GM12891 (cell line): ENCODE measurements at regions not wholly inside any gene's neighbourhood (a gene's known extent, or its start where the extent isn't known, plus 50 kb on each side); places are given as distances from the start of the nearest gene placed in this dataset.

Experiments used
- DNase-seq: peaks from one replicate; pipeline ENCODE4 v3.0.0; 2011; ENCODE audit warnings: low spot score; ENCODE audit not compliant: insufficient read length
- FAIRE-seq: peaks from 2 replicates; lab custom pipeline; 2011; peaks lifted over from hg19 to GRCh38; lab: Jason Lieb, UNC
- PAX5 ChIP-seq: IDR thresholded peaks from 2 replicates; pipeline ENCODE4 v1.6.1; 2011; ENCODE audit warnings: low read length, moderate library complexity, mild to moderate bottlenecking; ENCODE audit not compliant: insufficient read depth, severe bottlenecking
- POLR2A ChIP-seq: IDR thresholded peaks from 2 replicates; pipeline ENCODE4 v1.6.1; 2011; ENCODE audit warnings: low read depth, low read length, control low read depth
- POLR2AphosphoS5 ChIP-seq: IDR thresholded peaks from 2 replicates; pipeline ENCODE4 v1.6.1; 2011; ENCODE audit warnings: low read depth, low read length, control low read depth
- POU2F2 ChIP-seq: IDR thresholded peaks from 2 replicates; pipeline ENCODE4 v1.6.1; 2011; ENCODE audit warnings: low read depth, mild to moderate bottlenecking, control low read depth, low read length, moderate library complexity
- SPI1 ChIP-seq: IDR thresholded peaks from 2 replicates; pipeline ENCODE4 v1.6.1; 2011; ENCODE audit warnings: low read depth, low read length, control low read depth
- TAF1 ChIP-seq: IDR thresholded peaks from 2 replicates; pipeline ENCODE4 v1.6.1; 2011; ENCODE audit warnings: low read depth, low read length, control low read depth

DNA sequence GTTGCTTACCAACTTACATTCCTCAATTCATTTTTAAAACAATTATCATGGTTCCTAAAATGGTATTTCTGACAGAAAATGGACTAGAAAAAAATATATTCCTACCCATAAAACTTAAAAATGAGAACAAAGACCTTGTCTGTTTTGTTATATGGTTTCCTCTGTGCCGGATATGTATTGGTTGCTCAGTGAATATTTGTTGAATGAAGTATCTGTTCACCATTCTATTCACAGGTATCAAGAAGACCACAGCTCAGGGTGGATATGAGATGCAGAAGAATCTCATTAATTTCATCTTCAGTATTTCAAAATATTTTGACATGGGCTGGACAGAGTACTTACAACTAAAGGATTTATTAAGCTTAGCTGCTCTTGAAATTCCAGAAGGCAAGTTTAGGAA, 58.1 kb downstream of the TUSC7 start:
- no peak for FAIRE-seq
- no peak for DNase-seq
- TF ChIP-seq TAF1: no peak
- TF ChIP-seq PAX5: no peak
- no peak for TF ChIP-seq POLR2A
- TF ChIP-seq POLR2AphosphoS5: no peak
- no peak for TF ChIP-seq POU2F2
- TF ChIP-seq SPI1: no peak

DNA sequence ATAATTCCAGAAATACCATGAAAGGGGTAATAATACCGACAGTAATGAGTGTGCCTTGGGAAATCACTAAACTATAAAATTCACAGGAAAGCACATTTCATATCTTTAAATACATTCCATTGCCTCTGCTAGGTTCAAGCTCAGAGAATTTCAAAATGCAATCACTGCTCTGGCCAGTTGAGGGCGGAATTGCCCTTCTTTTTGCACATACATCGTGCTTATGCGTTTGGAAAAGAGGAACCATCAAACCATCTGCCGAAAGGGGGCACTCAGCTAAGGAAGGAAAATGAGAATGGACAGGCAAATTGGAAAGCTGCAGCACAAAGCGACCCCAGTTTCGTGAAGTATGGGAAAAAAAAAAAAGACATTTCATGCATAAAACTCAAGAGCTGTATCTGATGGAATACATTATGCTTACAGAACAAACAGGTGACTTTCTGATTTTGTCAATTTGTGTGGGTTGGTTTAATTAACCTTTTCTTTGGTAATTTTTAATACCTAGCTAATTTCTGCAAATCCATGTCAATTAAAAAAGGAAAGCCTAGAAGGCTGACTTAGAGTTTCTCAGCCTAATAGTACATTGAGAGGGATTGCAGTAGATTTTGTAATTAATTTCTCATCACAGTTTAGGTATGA, 61.4 kb downstream of the TUSC7 start:
- DNase-seq (peak; percentile 17), FAIRE-seq (peak; percentile 95)
- TF ChIP-seq POLR2A: no peak
- TF ChIP-seq PAX5: no peak
- TF ChIP-seq SPI1: 0 out of 2 replicates have a peak, but pooled peaks have one; percentile 36

- TF ChIP-seq TAF1: no peak
- no peak for TF ChIP-seq POLR2AphosphoS5
- TF ChIP-seq SPI1: no peak
- TF ChIP-seq POU2F2: no peak
- TF ChIP-seq POLR2A: no peak
- TF ChIP-seq PAX5: no peak
- FAIRE-seq (no peak), DNase-seq (no peak)
These were observed 67.6 kb downstream of the TUSC7 start for GRCh38 chr3:116776880-116777785.

DNA sequence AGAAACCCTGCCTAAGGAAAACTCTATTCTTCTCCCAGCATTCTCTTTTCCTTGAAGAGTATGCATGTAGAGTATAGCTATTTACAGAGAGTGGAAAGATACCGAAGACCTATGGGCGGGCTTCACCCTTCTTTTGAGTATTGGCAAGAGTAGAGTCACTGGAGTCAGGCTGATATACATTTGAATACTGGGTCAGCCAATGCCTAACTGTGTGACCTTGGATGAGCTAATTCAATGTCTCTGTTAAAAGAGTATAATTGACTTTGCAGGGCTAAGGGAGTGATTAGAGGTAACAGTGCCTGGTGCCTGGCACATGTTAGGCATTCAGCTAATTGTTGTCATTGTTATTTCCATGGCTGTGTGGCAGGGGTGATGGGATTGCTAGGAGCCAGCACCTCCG, 75.6 kb downstream of the TUSC7 start:
- TF ChIP-seq POLR2A (no peak), PAX5 (no peak), SPI1 (no peak), POLR2AphosphoS5 (no peak), TAF1 (no peak), POU2F2 (no peak)
- no peak for DNase-seq
- FAIRE-seq: no peak

- FAIRE-seq (no peak), DNase-seq (no peak)
- TF ChIP-seq POLR2AphosphoS5: no peak
- no peak for TF ChIP-seq SPI1
- TF ChIP-seq POU2F2: no peak
- no peak for TF ChIP-seq POLR2A
- TF ChIP-seq PAX5: no peak
- TF ChIP-seq TAF1: no peak
These were observed 93.1 kb downstream of the TUSC7 start for GRCh38 chr3:116802651-116803050.

DNA sequence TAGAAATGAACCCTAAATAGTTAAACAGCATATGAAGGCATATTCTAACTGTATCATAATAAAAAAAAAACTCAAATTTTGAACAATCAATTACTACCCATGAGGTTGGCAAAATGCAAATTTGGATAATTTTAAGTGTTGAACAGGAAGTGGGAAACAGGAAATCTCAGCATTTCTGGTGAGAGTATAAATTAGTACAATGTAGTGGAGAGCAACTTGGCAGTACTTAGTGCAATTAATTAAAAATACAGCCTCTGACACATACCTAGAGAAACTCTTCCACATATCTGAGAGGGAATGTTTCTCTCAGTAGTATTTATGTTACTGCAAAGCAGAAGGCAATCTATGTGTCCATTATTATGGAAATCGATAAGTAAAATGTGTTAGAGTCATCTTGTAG, 96.8 kb downstream of the TUSC7 start:
- TF ChIP-seq POLR2A (no peak), PAX5 (no peak), POU2F2 (no peak), TAF1 (no peak), POLR2AphosphoS5 (no peak), SPI1 (no peak)
- no peak for DNase-seq
- no peak for FAIRE-seq

GRCh38 chr3:116808725-116809124, 99.1 kb downstream of the TUSC7 start:
- TF ChIP-seq SPI1: no peak
- no peak for TF ChIP-seq POLR2AphosphoS5
- no peak for TF ChIP-seq POU2F2
- no peak for TF ChIP-seq TAF1
- no peak for TF ChIP-seq POLR2A
- TF ChIP-seq PAX5: no peak
- DNase-seq (no peak), FAIRE-seq (no peak)

GRCh38 chr3:116809208-116809607, 99.6 kb downstream of the TUSC7 start:
- no peak for FAIRE-seq
- DNase-seq: no peak
- TF ChIP-seq POLR2AphosphoS5 (no peak), PAX5 (no peak), POLR2A (no peak), TAF1 (no peak), POU2F2 (no peak)

GRCh38 chr3:116811754-116812153, 102.2 kb downstream of the TUSC7 start:
- FAIRE-seq (no peak), DNase-seq (no peak)
- TF ChIP-seq SPI1 (no peak), POLR2AphosphoS5 (no peak), POU2F2 (no peak), PAX5 (no peak), POLR2A (no peak), TAF1 (no peak)

GRCh38 chr3:116812949-116813348, 103.4 kb downstream of the TUSC7 start:
- FAIRE-seq: no peak

More at GRCh38 chr3:116812949-116813348, 103.4 kb downstream of the TUSC7 start:
- TF ChIP-seq TAF1 (no peak), POLR2AphosphoS5 (no peak), POLR2A (no peak), PAX5 (no peak), SPI1 (no peak), POU2F2 (no peak)
- no peak for DNase-seq
